ENCODE measurements at regions not wholly inside any gene's neighbourhood (a gene's known extent, or its start where the extent isn't known, plus 50 kb on each side); places are given as distances from the start of the nearest gene placed in this dataset.

DNA sequence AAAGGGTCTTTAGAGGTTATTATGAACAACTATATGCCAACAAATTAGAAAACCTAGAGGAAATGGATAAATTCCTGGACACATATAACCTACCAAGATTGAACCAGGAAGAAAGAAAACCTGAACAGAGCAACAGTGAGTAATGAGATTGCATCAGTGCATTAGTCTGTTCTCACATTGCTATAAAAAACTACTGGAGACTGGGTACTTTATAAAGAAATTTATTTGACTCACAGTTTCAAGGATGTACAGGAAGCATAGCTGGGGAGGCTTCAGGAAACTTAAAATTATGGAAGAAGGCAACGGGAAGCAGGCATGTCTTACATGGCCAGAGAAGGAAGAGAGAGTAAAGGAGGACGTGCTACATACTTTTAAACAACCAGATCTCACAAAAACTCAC is 70.8 kb upstream of the GNAZ start:
- no peak for DNase-seq

DNA sequence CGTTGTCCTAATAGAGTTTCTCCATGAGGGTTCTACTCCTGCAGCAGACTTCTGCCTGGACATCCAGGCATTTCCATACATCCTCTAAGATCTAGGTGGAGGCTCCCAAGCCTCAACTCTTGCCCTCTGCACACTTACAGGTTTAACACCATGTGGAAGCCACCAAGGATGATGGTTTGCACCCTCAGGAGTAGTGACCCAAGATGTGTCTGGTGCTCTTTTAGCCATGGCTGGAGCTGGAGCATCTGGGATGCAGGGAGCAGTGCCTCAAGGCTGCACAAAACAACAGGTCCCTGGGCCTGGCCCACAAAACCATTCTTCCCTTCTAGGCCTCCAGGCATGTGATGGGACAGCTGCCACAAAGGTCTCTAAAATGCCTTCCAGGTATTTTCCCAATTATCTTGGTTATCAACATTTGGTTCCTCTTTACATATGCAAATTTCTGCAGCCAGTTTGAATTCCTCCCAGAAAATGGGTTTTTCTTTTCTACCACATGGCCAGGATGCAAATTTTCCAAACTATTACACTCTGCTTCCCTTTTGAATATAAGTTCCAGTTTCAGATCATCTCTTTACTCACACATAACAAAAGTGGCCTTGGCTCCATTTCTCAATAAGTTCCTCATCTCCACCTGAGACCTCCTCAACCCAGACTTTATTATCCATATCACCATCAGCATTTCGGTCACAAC is 69.5 kb upstream of the GNAZ start:
- DNase-seq = no peak

DNA sequence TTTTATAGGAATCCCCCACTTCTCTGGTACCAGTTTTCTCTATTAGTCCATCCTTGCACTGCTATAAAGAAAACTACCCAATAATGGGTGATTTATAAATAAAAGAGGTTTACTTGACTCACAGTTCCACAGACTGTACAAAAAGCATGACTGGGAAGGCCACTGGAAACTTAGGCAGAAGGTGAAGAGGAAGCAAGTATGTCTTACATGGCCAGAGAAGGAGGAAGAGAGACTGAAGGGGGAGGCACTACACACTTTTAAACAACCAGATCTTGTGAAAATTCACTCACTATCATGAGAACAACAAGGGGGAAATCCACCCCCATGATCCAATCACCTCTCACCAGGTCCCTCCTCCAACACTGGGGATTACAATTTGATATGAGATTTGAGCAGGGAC is 68.9 kb upstream of the GNAZ start:
- no peak for DNase-seq

DNA sequence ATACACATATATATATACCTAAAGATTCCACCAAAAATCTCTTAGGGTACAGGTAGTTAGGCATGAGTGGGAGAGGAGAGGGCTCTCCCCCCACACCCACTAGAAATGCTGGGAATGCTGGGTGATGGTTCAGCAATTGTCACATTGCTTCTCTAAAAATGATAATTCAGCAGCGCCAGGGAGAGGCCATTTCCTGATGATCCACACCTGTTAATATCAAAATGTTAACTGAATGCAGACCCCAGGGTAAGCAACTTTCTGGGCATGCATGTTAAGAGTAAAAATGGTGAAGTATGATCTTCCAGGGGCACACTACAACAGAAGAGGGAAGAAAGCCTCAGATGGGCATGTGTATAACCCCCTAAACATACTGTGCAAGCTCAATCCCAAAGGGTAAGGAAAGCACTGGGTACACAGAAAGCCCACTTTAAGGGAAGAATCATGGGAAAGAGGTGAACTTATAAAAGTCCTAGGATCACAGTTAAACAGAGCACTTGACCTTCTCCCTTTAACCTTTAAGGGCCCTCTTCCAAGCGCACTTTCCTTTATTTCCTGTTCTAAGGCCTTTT is 67.6 kb upstream of the GNAZ start:
- no peak for DNase-seq

DNA sequence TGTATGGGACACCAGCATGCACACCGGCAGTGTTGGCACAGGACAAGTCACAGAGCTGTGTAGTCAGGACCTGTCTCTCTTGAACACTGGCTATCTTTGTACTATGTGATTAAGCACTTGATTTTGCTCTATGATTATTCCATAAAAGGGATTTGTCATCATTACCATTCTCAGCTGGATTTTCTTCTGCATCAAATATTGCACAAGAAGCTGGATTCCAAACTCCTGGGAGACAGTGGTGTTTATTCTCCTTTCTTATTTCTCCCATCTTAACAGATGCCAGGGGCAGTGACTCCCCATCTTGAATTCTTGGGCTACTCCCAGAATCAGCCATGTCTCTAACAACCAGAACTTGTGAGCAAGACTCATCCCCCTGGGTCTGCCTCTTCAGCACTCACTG is 62.5 kb upstream of the GNAZ start:
- DNase-seq = no peak

DNA sequence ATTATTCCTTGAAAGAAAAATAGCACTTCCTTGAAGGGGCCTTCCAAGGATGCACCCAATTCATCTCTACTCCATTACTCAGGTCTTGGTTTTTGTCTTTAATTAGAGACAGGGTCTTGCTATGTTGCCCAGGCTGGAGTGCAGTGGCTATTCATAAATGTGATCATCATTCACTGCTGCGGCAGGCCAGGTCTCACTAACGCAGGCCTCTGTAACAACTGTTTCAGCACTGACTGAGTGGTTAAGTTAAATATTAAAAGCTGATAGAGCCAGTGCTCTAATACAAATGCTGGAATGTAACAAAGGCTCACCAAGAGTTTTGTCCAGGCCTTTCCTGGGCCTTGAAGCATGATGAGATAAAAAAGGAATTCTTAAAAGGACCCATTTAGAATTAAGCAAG is 61.4 kb upstream of the GNAZ start:
- DNase-seq = no peak

Measured in renal pelvis (tissue), 1 donor.